ENCODE measurements at regions not wholly inside any gene's neighbourhood (a gene's known extent, or its start where the extent isn't known, plus 50 kb on each side); places are given as distances from the start of the nearest gene placed in this dataset.

DNA sequence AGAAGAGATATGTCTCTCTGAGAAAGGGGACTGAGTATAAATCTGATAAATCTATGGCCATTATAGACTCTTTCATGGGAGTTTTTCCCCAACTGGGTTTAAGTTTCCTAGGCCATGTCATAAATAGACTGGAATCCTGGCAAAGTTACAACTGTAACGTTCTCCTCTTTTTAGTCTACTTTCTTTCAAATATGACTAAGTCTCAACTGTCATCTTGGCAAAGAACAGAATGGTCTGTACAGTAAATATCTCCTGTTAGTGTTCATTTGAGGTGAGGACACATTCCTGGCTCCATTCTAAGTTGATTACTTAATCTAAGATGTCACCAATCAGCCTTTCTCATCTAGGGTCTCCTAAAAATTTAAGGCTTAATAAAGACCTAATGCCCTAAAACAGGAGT, 300.5 kb downstream of the BRINP2 start:
- no peaks in the 10 kb centered on the region for H3F3A ChIP-seq (ENCODE audit: low read depth)
- no peak overlapping the region for H2AFZ ChIP-seq (ENCODE audit: low read length)
- H3K79me2 ChIP-seq (ENCODE audit: insufficient read depth, low read length), result no peaks in the 10 kb centered on the region
- no peak overlapping the region for H3K9ac ChIP-seq (ENCODE audit: low read depth, low read length, poor library complexity, severe bottlenecking)
- no peaks in the 10 kb centered on the region for H3K36me3 ChIP-seq (ENCODE audit: insufficient read depth, low read length)
- no peak for TF ChIP-seq EZH2phosphoT487 (IDR thresholded peaks at IDR 0.05; ENCODE audit: borderline replicate concordance)
- TF ChIP-seq, protein P1, sequence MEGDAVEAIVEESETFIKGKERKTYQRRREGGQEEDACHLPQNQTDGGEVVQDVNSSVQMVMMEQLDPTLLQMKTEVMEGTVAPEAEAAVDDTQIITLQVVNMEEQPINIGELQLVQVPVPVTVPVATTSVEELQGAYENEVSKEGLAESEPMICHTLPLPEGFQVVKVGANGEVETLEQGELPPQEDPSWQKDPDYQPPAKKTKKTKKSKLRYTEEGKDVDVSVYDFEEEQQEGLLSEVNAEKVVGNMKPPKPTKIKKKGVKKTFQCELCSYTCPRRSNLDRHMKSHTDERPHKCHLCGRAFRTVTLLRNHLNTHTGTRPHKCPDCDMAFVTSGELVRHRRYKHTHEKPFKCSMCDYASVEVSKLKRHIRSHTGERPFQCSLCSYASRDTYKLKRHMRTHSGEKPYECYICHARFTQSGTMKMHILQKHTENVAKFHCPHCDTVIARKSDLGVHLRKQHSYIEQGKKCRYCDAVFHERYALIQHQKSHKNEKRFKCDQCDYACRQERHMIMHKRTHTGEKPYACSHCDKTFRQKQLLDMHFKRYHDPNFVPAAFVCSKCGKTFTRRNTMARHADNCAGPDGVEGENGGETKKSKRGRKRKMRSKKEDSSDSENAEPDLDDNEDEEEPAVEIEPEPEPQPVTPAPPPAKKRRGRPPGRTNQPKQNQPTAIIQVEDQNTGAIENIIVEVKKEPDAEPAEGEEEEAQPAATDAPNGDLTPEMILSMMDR (conservative IDR thresholded peaks at IDR 0.05; ENCODE audit: low read length), result no peak
- H3K4me1 ChIP-seq (ENCODE audit: insufficient read depth, low read length, poor library complexity, severe bottlenecking), result no peaks in the 10 kb centered on the region
- H4K20me1 ChIP-seq (ENCODE audit: insufficient read depth, low read length, poor library complexity, severe bottlenecking), result no peaks in the 10 kb centered on the region
- H3K4me2 ChIP-seq (ENCODE audit: low read depth, low read length, poor library complexity, severe bottlenecking), result no peak overlapping the region
- H3K27me3 ChIP-seq (ENCODE audit: insufficient read depth, low read length, poor library complexity, severe bottlenecking), result no peaks in the 10 kb centered on the region
- no peak overlapping the region for H3K4me3 ChIP-seq (ENCODE audit: low read length, poor library complexity, severe bottlenecking)
- H3K9me3 ChIP-seq (ENCODE audit: insufficient read depth, low read depth, low read length), result no peaks in the 10 kb centered on the region
- no peaks in the 10 kb centered on the region for H3K9me2 ChIP-seq (replicated peaks; ENCODE audit: low read depth, low read length)

DNA sequence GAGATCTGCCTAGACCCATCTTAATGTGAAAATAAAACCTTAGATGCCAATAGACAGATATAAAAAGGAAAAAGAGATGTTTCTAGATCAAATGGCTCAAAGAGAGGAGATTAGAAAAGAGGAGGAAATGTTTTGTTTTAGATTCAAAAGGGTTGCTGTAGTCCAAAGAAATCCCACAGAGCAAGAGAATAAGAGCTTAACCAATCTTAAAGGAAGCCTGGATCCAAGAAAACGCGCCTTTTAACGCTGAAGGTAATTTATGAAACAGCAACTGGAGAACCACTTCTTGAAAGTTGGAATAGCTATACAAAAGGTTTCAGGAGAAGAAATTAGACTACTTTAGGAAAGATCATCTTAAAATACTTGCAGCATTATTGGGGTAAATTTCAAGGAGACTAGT, 298.8 kb downstream of the BRINP2 start:
- Histone ChIP-seq H2AFZ (ENCODE audit: low read length) (no peak overlapping the region), H3F3A (ENCODE audit: low read depth) (no peaks in the 10 kb centered on the region)
- no peak for TF ChIP-seq EZH2phosphoT487 (IDR thresholded peaks at IDR 0.05; ENCODE audit: borderline replicate concordance)
- TF ChIP-seq, protein P1 (conservative IDR thresholded peaks at IDR 0.05; ENCODE audit: low read length), result no peak

DNA sequence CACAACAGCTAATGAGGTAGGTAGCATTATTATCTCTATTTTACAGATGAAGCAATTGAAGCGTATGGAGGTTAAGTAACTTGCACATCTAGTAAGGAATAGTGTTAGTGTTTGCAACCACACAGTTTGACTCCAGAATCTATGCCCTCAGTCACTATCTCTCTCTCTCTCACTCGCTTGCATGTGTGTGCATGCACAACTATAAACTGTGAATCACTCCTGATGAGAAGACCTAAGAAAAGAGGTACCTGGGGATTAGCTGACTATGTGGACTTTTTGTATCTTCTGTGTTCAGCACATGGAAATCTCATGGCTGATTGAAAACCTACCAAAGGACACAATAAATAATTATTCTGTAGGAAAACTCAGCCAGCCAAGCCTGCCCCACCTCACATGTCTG, 295.5 kb downstream of the BRINP2 start:
- no peaks in the 10 kb centered on the region for H4K20me1 ChIP-seq (ENCODE audit: insufficient read depth, low read length, poor library complexity, severe bottlenecking)
- H3K4me1 ChIP-seq (ENCODE audit: insufficient read depth, low read length, poor library complexity, severe bottlenecking), result no peaks in the 10 kb centered on the region
- no peaks in the 10 kb centered on the region for H3K79me2 ChIP-seq (ENCODE audit: insufficient read depth, low read length)
- H3K9me2 ChIP-seq (replicated peaks; ENCODE audit: low read depth, low read length), result no peaks in the 10 kb centered on the region
- H3K27me3 ChIP-seq (ENCODE audit: insufficient read depth, low read length, poor library complexity, severe bottlenecking), result no peaks in the 10 kb centered on the region
- no peaks in the 10 kb centered on the region for H3F3A ChIP-seq (ENCODE audit: low read depth)
- H3K9me3 ChIP-seq (ENCODE audit: insufficient read depth, low read depth, low read length), result no peaks in the 10 kb centered on the region
- no peak overlapping the region for H3K9ac ChIP-seq (ENCODE audit: low read depth, low read length, poor library complexity, severe bottlenecking)
- no peak overlapping the region for H2AFZ ChIP-seq (ENCODE audit: low read length)
- no peak overlapping the region for H3K4me2 ChIP-seq (ENCODE audit: low read depth, low read length, poor library complexity, severe bottlenecking)
- H3K36me3 ChIP-seq (ENCODE audit: insufficient read depth, low read length), result no peaks in the 10 kb centered on the region
- no peak overlapping the region for H3K4me3 ChIP-seq (ENCODE audit: low read length, poor library complexity, severe bottlenecking)
- no peak for TF ChIP-seq EZH2phosphoT487 (IDR thresholded peaks at IDR 0.05; ENCODE audit: borderline replicate concordance)
- TF ChIP-seq, protein P1 (conservative IDR thresholded peaks at IDR 0.05; ENCODE audit: low read length), result no peak

More for the DNA sequence above, 298.8 kb downstream of the BRINP2 start:
- H3K4me3 ChIP-seq (ENCODE audit: low read length, poor library complexity, severe bottlenecking), result no peak overlapping the region
- H3K4me1 ChIP-seq (ENCODE audit: insufficient read depth, low read length, poor library complexity, severe bottlenecking), result no peaks in the 10 kb centered on the region
- H3K27me3 ChIP-seq (ENCODE audit: insufficient read depth, low read length, poor library complexity, severe bottlenecking), result no peaks in the 10 kb centered on the region
- no peak overlapping the region for H3K4me2 ChIP-seq (ENCODE audit: low read depth, low read length, poor library complexity, severe bottlenecking)
- H3K9me3 ChIP-seq (ENCODE audit: insufficient read depth, low read depth, low read length), result no peaks in the 10 kb centered on the region
- no peaks in the 10 kb centered on the region for H3K36me3 ChIP-seq (ENCODE audit: insufficient read depth, low read length)
- H3K9me2 ChIP-seq (replicated peaks; ENCODE audit: low read depth, low read length), result no peaks in the 10 kb centered on the region
- no peaks in the 10 kb centered on the region for H4K20me1 ChIP-seq (ENCODE audit: insufficient read depth, low read length, poor library complexity, severe bottlenecking)
- no peaks in the 10 kb centered on the region for H3K79me2 ChIP-seq (ENCODE audit: insufficient read depth, low read length)
- no peak overlapping the region for H3K9ac ChIP-seq (ENCODE audit: low read depth, low read length, poor library complexity, severe bottlenecking)
